ENCODE measurements at regions not wholly inside any gene's neighbourhood (a gene's known extent, or its start where the extent isn't known, plus 50 kb on each side); places are given as distances from the start of the nearest gene placed in this dataset.

DNA sequence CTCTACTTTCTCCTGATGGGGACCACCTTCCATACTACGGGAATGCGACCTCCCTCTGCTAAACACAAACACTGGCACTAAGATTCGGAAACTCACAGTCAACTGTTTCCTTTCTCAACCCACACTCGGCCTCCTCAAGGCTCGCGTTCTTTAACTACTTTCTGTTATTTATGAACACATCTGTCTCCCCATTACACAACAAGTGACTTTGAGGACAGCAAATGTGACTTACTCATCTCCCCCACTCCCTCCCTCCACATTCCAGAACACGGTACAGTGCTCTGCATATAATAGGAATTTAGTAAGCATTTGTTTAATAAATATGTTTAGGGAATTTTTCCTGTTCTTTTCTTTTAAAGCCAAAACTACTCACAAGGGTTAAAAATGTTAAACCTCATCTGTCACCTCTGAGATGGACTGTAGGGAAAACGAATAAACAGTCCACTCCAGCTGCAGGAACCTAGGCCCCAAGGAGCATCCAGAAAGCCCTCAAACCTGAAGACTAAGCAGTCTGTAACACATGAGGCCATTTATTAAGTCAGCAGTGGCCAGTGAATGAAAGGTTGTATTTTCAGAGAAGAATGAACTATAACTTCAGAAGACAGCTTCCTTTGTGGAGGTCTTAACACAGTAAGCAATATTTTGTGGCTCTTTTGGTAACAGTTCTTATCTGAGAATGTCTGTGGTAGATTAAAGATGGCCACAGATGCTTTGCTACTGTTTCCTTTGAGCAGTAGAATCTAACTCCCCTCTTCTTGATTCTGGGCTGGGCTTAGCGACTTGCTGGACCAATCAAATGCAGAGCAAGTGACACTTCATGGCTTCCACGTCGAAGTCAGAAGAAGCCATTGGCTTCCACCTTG lies 209.6 kb upstream of the DTNBP1 start:
- no peak for DNase-seq

DNA sequence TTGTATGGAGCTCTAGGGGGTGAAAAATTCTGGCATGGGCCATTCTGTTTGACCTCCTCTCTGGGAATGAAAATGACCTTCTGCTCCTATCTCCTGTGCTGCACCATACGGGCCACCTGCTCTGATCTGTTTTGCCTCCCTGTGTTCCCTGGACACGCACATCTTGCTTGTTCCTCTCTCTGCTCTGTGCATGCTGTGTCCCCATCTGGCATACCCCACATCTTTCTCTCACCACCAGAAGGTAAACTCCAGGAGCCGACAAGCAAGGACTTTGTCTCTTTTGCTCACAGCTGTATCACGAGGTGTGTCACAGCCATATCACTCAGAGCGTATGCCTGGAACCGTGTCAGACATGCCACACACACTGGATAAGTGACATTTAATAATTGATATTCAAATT lies 208.4 kb upstream of the DTNBP1 start:
- no peak for DNase-seq

DNA sequence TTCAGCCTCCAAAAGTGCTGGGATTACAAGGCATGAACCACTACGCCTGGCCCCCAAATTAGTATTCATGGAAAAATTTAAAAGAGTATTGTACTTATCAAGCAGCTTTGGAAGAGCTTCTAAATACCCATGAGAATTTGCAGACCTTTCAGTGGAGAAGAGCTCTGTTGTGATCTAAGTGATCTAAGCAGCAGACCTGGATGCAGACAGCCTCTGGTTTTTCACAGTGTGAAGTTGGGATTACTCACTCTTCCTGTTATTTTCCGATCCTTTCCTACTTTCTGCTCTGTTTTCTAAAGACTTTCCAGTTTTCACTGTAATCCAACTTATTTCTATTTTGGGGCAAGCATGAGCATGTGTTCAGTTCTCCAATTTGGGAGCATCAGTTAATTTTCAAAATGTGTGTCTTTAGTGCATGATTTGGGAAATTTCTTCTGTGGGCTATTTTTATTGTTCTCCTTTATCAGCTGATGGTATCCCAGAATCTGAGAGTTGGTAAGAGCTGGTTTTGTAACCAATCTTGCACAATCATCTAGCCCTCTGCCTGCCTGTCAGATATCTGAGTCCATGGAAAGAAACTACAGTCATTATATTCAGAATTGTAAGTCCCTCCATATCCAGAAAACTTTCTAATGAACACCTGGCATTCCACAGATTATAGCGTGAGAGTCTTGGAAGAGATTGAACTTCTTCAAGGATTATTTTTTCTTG lies 207.7 kb upstream of the DTNBP1 start:
- DNase-seq, result no peak

DNA sequence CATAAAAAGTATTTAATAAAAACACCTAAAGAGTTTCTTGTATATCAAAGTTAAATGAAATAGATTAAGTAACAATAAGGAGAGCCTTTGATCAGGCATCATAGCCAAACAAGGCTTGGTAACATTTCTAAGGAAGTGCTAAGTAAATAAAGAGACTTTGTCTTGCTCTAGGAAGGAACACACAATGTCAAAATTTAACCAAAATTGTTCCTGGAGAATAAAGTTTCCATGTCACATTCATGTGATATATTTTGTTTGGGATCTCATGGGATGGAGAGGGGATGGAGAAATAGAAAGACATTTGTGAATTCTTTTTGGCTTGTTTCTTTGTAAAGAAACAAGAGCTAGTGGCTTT lies 201.9 kb upstream of the DTNBP1 start:
- no peak for DNase-seq

DNA sequence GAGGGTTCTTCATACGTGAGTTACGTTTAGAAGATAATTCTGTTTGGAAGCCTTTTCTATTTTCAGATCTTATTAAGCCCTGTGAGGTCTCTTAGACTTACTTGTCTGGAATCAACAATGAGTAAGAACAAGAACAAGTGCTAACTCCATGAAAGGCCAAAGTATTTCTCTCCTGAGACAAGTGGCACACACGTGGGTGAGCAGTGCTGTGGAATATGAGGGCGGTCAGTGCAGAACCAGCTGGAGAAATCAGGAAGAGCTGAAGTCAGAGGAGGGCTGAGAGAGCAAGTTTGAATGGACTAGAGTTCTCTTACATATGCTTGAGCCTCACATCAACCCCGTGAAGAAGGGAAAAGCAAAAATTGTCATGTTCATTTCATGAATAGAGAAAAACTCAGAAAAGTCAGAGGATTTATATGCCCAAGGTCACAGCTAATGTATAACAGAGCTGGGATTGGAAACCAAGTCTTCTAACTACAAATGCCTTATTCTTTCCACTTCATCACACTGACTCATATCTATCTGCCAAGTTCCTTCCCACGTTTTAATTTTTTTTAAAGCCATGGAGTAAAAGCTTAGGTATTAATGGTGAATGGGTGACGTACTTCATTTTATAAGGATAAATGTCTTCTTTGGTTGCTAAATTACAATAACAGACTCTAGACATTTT lies 201.3 kb upstream of the DTNBP1 start:
- DNase-seq, result no peak

DNA sequence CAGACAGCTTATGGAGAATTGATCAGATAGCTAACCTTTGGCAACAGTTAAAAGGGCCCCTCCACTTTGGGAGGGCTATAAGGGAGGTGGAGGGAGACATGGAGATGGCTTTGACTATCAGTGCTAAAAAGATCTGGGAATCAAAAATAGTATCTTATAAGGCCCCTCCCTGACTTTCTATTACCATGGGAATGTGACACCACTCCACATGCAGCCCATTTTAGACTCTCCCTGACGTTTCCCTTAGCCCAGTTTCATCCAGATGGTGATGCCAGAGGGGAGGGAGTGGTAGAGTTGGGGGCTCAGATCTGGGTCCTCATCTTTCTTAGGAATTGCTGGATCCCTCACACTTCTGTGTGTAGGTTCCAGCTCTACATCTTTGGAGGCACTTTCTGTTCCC lies 200.0 kb upstream of the DTNBP1 start:
- no peak for DNase-seq

DNA sequence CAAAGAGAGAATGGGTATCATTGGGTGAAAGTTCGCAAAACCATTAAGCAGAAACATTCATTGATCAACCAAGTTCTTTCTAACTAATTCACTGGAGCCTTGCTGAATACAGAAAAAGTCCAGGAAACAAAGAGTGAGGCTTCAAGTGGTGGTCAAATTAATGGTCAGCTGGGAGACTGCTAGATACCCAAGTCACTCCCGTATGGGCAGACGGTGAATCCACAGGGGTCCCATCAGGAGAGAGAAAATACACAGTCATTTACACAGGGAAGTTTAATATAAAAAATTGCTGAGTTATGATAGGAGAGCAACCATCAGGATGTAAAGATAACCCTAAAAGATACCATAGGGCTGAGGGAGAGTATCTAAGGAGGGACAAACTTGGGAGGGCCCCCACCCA lies 198.7 kb upstream of the DTNBP1 start:
- DNase-seq, result no peak

DNA sequence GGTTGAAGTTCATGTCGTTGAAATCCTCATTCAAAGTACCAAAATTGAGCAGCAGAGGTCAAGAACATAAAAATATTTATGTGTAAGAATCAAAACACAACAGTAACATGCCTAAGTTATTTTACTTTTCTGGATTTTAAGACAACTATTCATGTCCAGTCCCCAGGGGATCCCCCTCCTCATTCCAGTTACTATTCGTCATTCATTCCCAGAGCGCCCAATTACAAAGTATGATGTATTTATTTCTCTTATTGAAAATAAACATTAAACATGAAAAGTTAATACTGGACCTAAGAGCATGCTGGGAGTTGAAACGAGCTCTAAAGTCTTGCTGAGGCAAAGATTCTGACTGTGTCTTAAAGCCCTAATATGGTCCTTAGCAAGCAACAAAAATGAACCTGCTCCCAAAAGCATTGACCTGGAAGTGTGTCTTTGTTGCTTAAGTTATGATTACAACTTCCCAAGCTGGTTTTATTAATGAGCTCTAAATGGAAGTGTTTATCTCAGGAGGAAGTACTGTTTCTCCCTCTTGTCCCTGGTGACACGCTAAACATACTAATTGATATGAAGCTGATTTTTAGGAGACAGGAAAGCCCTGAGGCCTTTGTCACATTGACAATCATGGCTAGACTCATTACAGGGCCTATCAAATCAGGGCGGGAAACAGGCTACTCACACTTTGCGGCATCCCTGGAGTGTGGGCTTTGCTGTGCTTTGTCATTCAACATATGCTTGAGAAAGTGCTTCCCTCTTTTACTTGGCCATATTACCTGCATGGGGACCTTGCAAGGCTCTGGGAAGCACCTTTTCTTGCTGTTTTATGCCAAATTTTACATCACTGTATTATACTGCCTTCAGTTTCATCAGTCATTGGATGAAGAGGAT lies 192.2 kb upstream of the DTNBP1 start:
- DNase-seq, result no peak

DNA sequence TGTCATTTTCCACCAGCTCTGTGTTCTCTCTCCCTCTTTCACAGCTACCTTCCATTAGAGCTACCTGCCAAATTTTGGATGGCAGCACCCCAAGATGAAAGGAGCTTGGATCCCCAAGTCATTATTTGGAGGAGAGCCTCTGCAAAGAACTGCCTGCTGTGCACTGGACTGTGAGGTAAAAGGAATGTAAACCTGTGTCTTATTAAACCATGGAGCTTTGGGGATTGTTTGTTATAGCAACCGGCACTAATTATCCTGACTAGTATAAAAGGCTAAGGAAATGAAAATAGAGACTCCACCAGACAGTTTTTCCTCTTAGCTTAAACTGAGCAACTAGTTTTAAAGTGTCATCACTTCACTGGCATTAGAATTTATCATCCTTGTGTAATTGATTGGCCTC lies 191.6 kb upstream of the DTNBP1 start:
- no peak for DNase-seq

DNA sequence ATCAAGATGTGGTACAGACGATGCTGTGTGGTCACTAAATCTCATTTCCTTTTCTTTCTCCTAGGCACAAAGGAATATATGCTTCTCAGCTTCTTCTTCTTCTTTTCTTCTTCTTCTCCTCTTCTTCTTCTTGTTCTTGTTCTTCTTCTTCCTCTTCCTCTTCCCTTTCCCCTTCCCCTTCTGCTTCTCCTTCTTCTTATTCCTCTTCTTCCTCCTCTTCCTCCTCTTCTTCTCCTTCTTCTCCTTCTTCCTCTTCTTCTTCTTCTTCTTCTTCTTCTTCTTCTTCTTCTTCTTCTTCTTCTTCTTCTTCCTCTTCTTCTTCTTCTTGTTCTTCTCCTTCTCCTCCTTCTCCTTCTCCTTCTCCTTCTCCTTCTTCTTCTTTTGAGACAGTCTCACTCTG lies 190.4 kb upstream of the DTNBP1 start:
- DNase-seq, result no peak

DNA sequence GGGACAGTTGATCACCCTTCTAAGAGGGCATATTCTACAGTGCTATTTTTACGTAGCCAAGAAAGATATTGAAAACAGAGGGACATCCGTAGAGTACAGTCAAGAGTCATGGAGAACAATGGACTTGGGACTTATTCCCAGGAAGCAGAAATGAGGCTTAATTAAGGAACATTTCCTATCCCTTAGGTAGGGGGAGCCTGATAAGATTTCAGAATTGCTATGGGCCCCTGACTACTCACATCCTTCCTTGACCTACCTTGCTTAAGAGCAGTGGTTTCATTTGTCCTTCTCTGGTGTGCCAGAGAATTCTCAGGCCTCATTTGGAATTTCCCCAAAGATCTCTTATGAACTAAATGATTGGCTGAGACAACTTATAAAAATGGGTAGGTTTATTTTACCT lies 189.5 kb upstream of the DTNBP1 start:
- no peak for DNase-seq

DNA sequence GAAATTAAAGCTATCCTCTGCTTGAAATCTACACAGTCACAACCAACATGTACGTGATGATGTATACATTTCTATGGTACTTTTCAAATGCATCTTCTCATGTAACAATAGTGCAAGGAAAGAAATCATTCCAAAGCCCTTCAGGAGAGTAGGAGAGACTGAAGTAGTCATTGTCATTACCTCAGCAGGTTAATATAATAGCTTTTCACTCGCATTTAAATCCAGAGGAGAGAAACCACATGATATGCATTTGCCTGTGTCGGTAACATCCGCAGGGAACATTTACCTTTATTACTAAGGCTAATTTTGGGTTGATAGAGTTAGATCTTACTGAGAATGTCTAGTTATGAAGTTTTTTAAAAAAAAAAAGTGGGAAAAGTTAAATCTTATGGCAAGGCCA lies 186.6 kb upstream of the DTNBP1 start:
- no peak for DNase-seq

DNA sequence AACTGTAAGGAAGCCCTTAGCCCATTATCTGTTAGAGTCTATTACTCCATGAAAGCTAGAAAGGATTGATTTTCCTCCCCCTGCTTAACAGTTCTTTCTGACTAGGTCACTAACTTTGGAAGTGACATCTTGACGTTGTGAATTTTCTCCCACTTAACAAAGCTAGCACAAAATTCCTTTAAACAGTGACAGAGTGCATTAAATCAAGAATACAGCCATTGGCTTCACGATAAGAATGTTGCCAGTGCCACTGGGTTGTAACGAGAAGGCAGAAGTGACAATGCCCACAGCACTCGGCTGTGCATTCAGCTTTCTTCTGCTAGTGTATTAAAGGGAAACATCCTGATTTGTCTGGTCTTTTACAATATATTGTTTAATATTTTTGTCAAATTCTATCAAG lies 182.7 kb upstream of the DTNBP1 start:
- no peak for DNase-seq

DNA sequence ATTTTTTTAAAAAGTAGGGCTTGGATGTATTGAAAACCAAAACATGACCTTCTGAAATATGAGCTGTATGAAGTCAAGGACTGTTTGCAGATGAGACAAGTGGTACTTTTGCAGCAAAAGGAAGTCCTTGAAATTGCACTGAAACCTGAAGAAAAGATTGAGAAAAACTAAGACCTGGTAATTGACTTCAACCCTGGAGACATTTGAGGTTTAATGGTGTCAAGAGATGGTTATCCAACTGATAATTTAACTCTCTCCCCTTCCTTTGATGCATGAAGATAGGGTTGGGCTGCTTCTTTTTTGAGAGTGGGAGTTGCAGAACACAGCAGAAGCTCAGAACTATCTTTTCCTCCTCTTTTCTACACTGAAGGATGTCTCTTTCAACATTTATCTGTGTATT lies 180.9 kb upstream of the DTNBP1 start:
- DNase-seq, result no peak

DNA sequence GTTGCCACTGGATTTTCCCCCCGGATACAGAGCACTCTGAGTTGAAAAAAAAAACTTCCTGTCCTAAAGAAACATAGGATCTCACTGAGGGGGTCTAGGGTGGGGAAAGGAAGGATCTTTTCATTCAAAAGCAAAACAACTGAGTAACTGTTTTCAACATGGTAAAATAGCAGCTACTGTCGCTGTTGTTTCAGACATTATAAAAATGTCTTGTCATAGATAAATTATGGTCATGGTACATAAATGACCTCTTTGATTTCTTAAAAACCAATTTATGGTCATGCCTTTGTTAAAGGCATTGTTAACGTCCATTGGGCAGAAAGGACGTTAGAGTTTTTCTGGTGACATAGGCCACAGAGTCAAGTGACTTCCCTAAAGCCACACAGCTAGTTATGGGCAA lies 180.4 kb upstream of the DTNBP1 start:
- DNase-seq, result no peak

DNA sequence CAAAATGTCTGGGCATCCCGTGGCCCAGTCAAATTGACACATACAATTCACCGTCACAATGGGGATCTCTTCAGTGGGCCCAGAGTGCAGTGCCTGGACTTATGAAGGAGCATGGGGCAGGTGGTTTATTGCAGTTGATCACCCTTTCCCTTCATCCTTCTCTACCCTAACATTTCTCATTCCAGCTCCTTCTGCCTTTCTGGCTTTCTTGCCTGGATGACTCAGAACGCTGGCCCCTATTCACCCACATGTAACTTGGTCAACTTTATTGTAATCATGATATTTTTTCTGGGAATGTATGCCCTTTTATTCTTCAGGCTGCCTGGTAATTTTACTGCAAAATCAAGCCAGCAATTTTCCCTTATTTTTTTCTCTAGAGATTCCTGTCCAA lies 179.9 kb upstream of the DTNBP1 start:
- DNase-seq, result no peak

DNA sequence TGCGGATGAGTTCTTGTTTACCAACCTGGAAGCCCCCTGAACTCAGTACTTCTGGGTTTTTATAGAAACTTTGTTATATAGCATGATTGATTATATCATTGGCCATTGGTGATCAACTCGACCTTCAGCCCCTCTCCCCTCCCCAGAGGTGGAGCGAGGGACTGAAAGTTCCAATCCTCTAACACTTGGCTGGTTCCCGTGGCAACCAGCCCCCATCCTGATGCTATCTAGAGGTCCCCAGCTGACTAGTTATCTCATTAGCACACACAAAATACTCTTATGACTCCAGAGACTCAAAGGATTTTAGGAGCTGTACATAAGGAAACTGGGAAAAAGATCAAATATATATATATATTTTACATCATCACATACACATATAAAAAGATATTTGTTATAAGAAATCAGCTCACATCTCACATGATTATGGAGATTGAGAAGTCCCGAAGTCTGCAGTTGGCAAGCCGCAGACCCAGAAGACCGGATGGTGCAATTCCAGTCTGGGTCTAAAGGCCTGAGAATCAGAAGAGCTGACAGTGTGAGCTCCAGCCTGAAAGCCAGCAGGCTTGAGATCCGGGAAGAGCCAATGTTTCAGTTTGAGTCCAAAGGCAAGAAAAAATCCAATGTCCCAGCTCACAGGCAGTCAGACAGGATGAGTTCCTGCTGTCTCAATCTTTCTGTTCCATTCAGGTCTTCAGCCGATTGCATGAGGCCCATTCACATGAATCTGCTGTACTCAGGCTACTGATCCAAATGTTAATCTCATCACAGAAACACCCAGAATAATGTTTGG lies 179.3 kb upstream of the DTNBP1 start:
- no peak for DNase-seq

DNA sequence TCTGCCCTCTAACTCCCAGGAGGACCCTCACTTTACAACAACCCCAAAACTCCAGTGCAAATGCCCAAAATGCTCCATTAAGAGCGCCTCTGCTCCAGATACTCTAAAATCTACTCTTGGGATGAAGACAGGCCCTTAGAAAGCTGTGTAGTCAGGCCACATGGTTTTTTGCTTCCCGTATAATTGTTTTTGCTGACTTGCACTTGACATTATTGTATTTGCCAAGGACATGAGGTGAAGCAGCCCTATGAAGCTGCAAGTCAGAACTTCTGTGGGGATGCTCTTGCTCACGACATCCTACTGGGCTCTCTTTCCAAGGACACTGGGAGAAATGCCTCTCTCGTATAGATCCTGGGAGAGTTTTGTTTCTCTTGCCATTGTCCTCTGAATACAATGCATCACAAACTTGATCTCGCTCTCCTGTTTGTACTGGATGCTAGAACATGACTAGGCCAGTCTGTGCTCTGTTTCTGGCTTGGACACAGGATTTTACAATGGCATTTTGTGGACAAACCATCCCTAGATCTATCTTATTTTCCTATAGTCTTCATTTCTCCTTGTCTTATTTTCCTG lies 177.2 kb upstream of the DTNBP1 start:
- no peak for DNase-seq

DNA sequence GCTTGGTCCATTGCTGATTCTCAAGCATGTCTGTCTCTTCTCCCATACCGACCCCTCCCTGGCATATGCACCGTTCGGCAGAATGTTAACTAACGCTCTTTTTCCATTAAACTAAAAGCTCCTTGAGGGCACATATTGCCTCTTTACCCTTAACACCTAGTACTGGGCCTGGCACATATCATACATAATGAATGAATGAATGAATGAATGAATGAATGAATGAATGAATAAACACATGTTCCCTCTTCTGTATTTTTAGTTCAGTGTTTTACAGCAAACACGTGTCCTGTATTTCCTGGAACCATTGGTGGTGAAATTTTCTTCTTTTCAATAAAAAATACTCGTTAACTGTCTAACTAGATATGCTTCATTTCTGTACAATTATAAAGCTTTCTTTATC lies 174.4 kb upstream of the DTNBP1 start:
- no peak for DNase-seq

DNA sequence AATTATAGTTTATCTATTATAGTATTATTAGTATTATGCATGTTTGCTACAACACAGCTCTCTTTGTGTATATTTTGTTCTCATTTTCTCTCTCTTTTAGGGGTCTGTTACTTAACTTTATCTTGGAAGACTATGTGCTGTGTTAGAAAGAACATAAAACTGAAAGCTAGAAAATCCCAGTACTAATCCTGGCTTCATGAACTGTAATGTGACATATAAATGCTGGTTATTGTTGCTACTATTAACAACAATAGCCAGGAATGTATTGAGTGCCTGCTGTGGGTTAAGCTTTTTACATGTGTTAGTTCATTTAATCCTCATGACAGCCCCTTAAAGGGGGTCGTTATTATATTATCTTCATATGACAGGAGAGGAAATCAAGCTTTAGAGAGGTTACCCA lies 170.0 kb upstream of the DTNBP1 start:
- no peak for DNase-seq

DNA sequence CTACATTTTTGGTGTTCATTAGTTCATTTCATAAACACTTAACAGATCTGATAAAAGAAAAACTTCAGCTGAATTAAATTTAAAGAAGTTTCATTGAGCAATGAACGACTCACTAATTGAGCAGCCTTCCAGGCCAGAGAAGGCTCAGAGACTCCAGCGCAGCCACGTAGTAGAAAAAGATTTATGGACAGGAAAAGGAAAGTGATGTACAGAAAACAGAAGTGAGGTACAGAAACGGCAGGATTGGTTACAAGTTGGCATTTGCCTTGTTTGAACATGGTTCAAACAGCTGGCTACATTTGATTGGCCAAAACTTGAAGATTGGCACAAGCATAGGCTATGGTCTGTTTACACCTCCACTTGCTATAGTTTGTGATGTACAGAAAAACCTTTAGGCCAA lies 166.3 kb upstream of the DTNBP1 start:
- no peak for DNase-seq
